ENCODE measurements at regions not wholly inside any gene's neighbourhood (a gene's known extent, or its start where the extent isn't known, plus 50 kb on each side); places are given as distances from the start of the nearest gene placed in this dataset.

DNA sequence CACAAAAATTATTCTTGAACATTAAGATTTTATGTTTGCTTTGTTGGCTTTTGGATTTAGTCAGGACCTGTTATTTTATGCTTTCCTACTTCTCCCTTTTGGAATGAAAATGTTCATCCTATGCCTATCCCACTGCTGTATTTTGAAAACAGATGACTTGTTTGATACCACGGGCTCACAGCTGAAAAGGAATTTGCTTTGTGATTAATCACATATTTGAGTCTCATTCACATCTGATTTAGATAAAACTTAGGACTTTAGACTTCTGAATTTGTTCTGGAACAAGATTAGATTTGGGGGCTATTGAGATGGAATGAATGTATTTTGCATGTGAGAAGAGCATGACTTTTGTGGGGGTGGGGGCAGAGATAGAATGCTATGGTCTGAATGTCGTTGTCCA lies 1012.6 kb downstream of the CDH11 start:
- 67% methylated on average over 2 of the region's 2 CpGs for WGBS
- Histone ChIP-seq H3K27me3 (replicated peaks; ENCODE audit: insufficient read depth) (no peaks in the 10 kb centered on the region), H3K36me3 (no peaks in the 10 kb centered on the region), H3K9me3 (no peaks in the 10 kb centered on the region), H3K27ac (no peak overlapping the region), H3K4me1 (replicated peaks) (no peaks in the 10 kb centered on the region), H3K4me3 (no peak overlapping the region)
- TF ChIP-seq CTCF (IDR thresholded peaks at IDR 0.05) (no peak), POLR2AphosphoS5 (IDR thresholded peaks at IDR 0.05) (no peak), POLR2A (IDR thresholded peaks at IDR 0.05) (no peak)
- intact Hi-C loops (cut with DNase I) = no loop called here
- no peak for DNase-seq (ENCODE audit: low spot score)

DNA sequence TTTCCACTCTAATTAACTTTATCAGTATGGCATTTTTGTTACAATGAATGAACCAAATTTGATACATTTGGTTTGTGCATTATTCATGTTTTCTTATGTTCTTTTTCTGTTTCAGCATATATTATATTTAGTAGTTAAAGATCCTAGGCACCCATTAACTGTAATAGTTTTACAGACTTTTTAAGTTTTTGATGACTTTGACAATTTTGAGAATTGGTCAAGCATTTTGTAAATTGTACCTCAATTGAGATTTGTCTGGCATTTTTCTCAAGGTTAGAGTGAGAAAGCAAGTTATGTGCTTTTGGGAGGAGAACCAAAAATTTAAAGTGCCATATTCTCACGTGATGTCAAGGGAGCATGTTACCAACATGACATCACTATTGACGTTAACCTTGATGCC lies 1019.2 kb downstream of the CDH11 start:
- intact Hi-C loops (cut with DNase I) = no loop called here
- Histone ChIP-seq H3K4me3 (no peak overlapping the region), H3K4me1 (replicated peaks) (no peaks in the 10 kb centered on the region), H3K27ac (no peak overlapping the region), H3K27me3 (replicated peaks; ENCODE audit: insufficient read depth) (no peaks in the 10 kb centered on the region), H3K36me3 (no peaks in the 10 kb centered on the region), H3K9me3 (no peaks in the 10 kb centered on the region)
- WGBS = 60% methylated on average over 2 of the region's 2 CpGs
- DNase-seq (ENCODE audit: low spot score) = no peak
- TF ChIP-seq CTCF (IDR thresholded peaks at IDR 0.05) = no peak
- TF ChIP-seq POLR2A (IDR thresholded peaks at IDR 0.05) = no peak
- no peak for TF ChIP-seq POLR2AphosphoS5 (IDR thresholded peaks at IDR 0.05)

DNA sequence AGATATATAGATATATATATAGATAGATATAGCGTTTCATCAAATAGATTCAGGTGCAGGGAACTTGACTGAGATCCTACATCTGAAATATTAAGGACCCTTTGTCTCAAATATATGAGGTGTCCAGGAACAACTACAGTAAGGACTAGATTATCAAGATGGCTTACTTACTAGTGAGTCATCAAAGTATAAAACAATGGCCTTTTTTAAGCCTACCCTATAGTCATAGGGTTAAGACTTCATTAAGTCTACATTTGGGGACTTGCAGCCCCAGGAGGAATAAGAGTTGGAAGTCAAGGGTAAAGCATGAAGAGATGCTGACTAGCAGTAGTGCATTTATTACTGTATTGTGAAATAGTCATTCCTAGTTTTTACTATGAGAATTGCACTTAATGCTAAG lies 1023.4 kb downstream of the CDH11 start:
- no peak for DNase-seq (ENCODE audit: low spot score)
- H3K4me1 ChIP-seq (replicated peaks) = no peaks in the 10 kb centered on the region
- 98% methylated on average over 1 of the region's 1 CpG for WGBS
- TF ChIP-seq POLR2AphosphoS5 (IDR thresholded peaks at IDR 0.05) = no peak
- no peak for TF ChIP-seq CTCF (IDR thresholded peaks at IDR 0.05)
- no peak for TF ChIP-seq POLR2A (IDR thresholded peaks at IDR 0.05)
- H3K36me3 ChIP-seq = no peaks in the 10 kb centered on the region
- H3K4me3 ChIP-seq = no peak overlapping the region
- intact Hi-C loops (cut with DNase I) = no loop called here
- H3K27me3 ChIP-seq (replicated peaks; ENCODE audit: insufficient read depth) = no peaks in the 10 kb centered on the region
- H3K9me3 ChIP-seq = no peaks in the 10 kb centered on the region
- H3K27ac ChIP-seq = no peak overlapping the region

- 83% methylated on average over 1 of the region's 1 CpG for WGBS
- intact Hi-C loops (cut with DNase I) = no loop called here
- H3K4me3 ChIP-seq = no peak overlapping the region
- DNase-seq (ENCODE audit: low spot score) = no peak
- H3K36me3 ChIP-seq = no peaks in the 10 kb centered on the region
- no peaks in the 10 kb centered on the region for H3K9me3 ChIP-seq
- no peak overlapping the region for H3K27ac ChIP-seq
- H3K27me3 ChIP-seq (replicated peaks; ENCODE audit: insufficient read depth) = no peaks in the 10 kb centered on the region
- TF ChIP-seq CTCF (IDR thresholded peaks at IDR 0.05) = no peak
- no peak for TF ChIP-seq POLR2AphosphoS5 (IDR thresholded peaks at IDR 0.05)
- TF ChIP-seq POLR2A (IDR thresholded peaks at IDR 0.05) = no peak
- H3K4me1 ChIP-seq (replicated peaks) = no peaks in the 10 kb centered on the region
Observed at GRCh38 chr16:64096689-64097088, 1025.2 kb downstream of the CDH11 start.

GRCh38 chr16:64094992-64095634 lies 1026.8 kb downstream of the CDH11 start:
- TF ChIP-seq POLR2A (IDR thresholded peaks at IDR 0.05) = no peak
- no peak for TF ChIP-seq POLR2AphosphoS5 (IDR thresholded peaks at IDR 0.05)
- TF ChIP-seq CTCF (IDR thresholded peaks at IDR 0.05) = no peak
- no peaks in the 10 kb centered on the region for H3K36me3 ChIP-seq
- H3K4me1 ChIP-seq (replicated peaks) = no peaks in the 10 kb centered on the region
- H3K4me3 ChIP-seq = no peak overlapping the region
- DNase-seq (ENCODE audit: low spot score) = no peak
- WGBS = 86% methylated on average over 7 of the region's 7 CpGs
- H3K27me3 ChIP-seq (replicated peaks; ENCODE audit: insufficient read depth) = no peaks in the 10 kb centered on the region
- intact Hi-C loops (cut with DNase I) = no loop called here
- H3K9me3 ChIP-seq = no peaks in the 10 kb centered on the region
- H3K27ac ChIP-seq = no peak overlapping the region

Measured in prostate gland (tissue), 2 donors.